ENCODE measurements at regions not wholly inside any gene's neighbourhood (a gene's known extent, or its start where the extent isn't known, plus 50 kb on each side); places are given as distances from the start of the nearest gene placed in this dataset.

- 48% methylated on average over 4 of the region's 4 CpGs for WGBS (ENCODE audit: insufficient coverage, insufficient replicate concordance, low lambda C conversion rate, missing lambda C conversion rate)
- Histone ChIP-seq H3K9ac (ENCODE audit: control insufficient read depth, insufficient read depth, low read length) (no peak overlapping the region), H3K36me3 (ENCODE audit: control insufficient read depth in 2 of 2, insufficient read depth in 2 of 2, low read length in 1 of 2) (no peaks in the 10 kb centered on the region), H3K4me1 (ENCODE audit: control insufficient read depth, insufficient read depth, low read length) (no peaks in the 10 kb centered on the region), H4K20me1 (ENCODE audit: control insufficient read depth, insufficient read depth) (no peaks in the 10 kb centered on the region), H3K4me3 (no peak overlapping the region), H2AFZ (ENCODE audit: control insufficient read depth, low read depth, low read length) (no peak overlapping the region), H3K79me2 (ENCODE audit: control insufficient read depth, insufficient read depth, low read length) (no peaks in the 10 kb centered on the region), H3K4me2 (ENCODE audit: control insufficient read depth, insufficient read depth) (no peak overlapping the region), H3K27me3 (replicated peaks in 1 of 2; ENCODE audit: control insufficient read depth in 2 of 2, insufficient read depth in 2 of 2, low read length in 1 of 2) (no peaks in the 10 kb centered on the region), H3K9me3 (replicated peaks; ENCODE audit: control insufficient read depth, insufficient read depth, low read length) (no peaks in the 10 kb centered on the region), H3K27ac (ENCODE audit: control insufficient read depth, insufficient read depth) (no peak overlapping the region)
- ATAC-seq (no peak), FAIRE-seq (no peak), DNase-seq (ENCODE audit: low read depth, low spot score) (no peak)
- ChIA-PET CTCF (no interaction called here), POLR2A (no interaction called here), RAD21 (ENCODE audit: unreplicated experiment) (no interaction called here), SMC1A (ENCODE audit: uncharacterized antibody, unreplicated experiment) (no interaction called here)
- TF ChIP-seq SIX5 (IDR thresholded peaks at IDR 0.05; ENCODE audit: low read depth, low read length, severe bottlenecking): no peak
- TF ChIP-seq, protein P1, sequence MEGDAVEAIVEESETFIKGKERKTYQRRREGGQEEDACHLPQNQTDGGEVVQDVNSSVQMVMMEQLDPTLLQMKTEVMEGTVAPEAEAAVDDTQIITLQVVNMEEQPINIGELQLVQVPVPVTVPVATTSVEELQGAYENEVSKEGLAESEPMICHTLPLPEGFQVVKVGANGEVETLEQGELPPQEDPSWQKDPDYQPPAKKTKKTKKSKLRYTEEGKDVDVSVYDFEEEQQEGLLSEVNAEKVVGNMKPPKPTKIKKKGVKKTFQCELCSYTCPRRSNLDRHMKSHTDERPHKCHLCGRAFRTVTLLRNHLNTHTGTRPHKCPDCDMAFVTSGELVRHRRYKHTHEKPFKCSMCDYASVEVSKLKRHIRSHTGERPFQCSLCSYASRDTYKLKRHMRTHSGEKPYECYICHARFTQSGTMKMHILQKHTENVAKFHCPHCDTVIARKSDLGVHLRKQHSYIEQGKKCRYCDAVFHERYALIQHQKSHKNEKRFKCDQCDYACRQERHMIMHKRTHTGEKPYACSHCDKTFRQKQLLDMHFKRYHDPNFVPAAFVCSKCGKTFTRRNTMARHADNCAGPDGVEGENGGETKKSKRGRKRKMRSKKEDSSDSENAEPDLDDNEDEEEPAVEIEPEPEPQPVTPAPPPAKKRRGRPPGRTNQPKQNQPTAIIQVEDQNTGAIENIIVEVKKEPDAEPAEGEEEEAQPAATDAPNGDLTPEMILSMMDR (IDR thresholded peaks at IDR 0.05 in 2 of 3, conservative IDR thresholded peaks at IDR 0.05 in 1 of 3; ENCODE audit: control insufficient read depth in 2 of 3, extremely low read depth in 1 of 3, insufficient read depth in 1 of 3, low read depth in 3 of 3, low read length in 3 of 3): no peak
- no peak for TF ChIP-seq ZNF622 (IDR thresholded peaks at IDR 0.05)
- no peak for TF ChIP-seq NRF1 (conservative IDR thresholded peaks at IDR 0.05; ENCODE audit: low read depth, low read length)
- no peak for TF ChIP-seq HDGF (IDR thresholded peaks at IDR 0.05)
- BruUV-seq (replicated peaks): no TSS peak
- in situ Hi-C loops (cut with MboI) (no loop called here), intact Hi-C loops (cut with micrococcal nuclease; ENCODE audit: unreplicated experiment) (no loop called here)
Measured at GRCh38 chr9:80097476-80097875, 525.7 kb downstream of the TLE4 start.

DNA sequence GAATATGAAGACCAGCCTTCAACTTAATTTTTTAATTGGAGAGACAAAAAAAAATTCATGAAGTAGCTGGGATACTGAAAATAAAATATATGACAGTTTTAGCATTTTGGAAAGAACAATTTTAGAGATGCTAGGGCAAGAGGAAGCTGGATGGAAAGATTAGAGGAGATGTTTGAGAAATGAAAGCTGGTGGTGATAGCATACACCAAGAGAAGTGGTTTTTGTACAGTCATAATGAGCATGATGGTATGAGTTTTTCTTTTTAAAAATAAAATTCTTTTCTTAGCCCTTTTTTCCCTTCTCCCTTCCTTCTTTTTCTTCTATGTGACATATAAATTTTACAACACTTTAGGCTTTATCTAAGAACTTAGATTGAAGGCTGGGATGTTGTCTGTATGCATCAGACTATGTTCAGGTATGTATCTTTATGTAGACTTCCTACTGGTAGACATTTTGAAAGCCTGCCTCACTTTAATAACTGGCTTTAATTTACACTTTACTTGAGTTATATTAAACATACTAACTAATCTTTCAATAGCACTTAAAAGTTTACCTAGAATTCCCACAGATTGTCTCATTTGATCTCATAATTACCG is 522.5 kb downstream of the TLE4 start:
- ChIA-PET CTCF (no interaction called here), RAD21 (ENCODE audit: unreplicated experiment) (no interaction called here), POLR2A (no interaction called here), SMC1A (ENCODE audit: uncharacterized antibody, unreplicated experiment) (interaction anchor here (0.7 kb wide), 1 partner anchor 507 kb away, joined by 3 read pairs; no protein-coding TSS in a partner anchor)
- Histone ChIP-seq H3K4me2 (ENCODE audit: control insufficient read depth, insufficient read depth) (no peak overlapping the region), H3K9ac (ENCODE audit: control insufficient read depth, insufficient read depth, low read length) (no peak overlapping the region), H2AFZ (ENCODE audit: control insufficient read depth, low read depth, low read length) (no peak overlapping the region), H3K4me3 (no peak overlapping the region), H3K36me3 (ENCODE audit: control insufficient read depth in 2 of 2, insufficient read depth in 2 of 2, low read length in 1 of 2) (no peaks in the 10 kb centered on the region), H3K27me3 (replicated peaks in 1 of 2; ENCODE audit: control insufficient read depth in 2 of 2, insufficient read depth in 2 of 2, low read length in 1 of 2) (no peaks in the 10 kb centered on the region), H3K4me1 (ENCODE audit: control insufficient read depth, insufficient read depth, low read length) (no peaks in the 10 kb centered on the region), H4K20me1 (ENCODE audit: control insufficient read depth, insufficient read depth) (no peaks in the 10 kb centered on the region), H3K27ac (ENCODE audit: control insufficient read depth, insufficient read depth) (no peak overlapping the region), H3K79me2 (ENCODE audit: control insufficient read depth, insufficient read depth, low read length) (no peaks in the 10 kb centered on the region), H3K9me3 (replicated peaks; ENCODE audit: control insufficient read depth, insufficient read depth, low read length) (no peaks in the 10 kb centered on the region)
- ATAC-seq (no peak), FAIRE-seq (no peak), DNase-seq (ENCODE audit: low read depth, low spot score) (no peak)
- no TSS peak for BruUV-seq (replicated peaks)
- WGBS (ENCODE audit: insufficient coverage, insufficient replicate concordance, low lambda C conversion rate, missing lambda C conversion rate): 41% methylated on average over 1 of the region's 1 CpG
- in situ Hi-C loops (cut with MboI) (no loop called here), intact Hi-C loops (cut with micrococcal nuclease; ENCODE audit: unreplicated experiment) (no loop called here)
- TF ChIP-seq, protein P2, sequence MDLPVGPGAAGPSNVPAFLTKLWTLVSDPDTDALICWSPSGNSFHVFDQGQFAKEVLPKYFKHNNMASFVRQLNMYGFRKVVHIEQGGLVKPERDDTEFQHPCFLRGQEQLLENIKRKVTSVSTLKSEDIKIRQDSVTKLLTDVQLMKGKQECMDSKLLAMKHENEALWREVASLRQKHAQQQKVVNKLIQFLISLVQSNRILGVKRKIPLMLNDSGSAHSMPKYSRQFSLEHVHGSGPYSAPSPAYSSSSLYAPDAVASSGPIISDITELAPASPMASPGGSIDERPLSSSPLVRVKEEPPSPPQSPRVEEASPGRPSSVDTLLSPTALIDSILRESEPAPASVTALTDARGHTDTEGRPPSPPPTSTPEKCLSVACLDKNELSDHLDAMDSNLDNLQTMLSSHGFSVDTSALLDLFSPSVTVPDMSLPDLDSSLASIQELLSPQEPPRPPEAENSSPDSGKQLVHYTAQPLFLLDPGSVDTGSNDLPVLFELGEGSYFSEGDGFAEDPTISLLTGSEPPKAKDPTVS (IDR thresholded peaks at IDR 0.05; ENCODE audit: low read depth, low read length): no peak
- TF ChIP-seq NFIC (IDR thresholded peaks at IDR 0.05; ENCODE audit: low read depth, low read length): 0 out of 2 replicates have a peak, but pooled peaks have one; percentile 20
- TF ChIP-seq POLR2AphosphoS2 (IDR thresholded peaks at IDR 0.05; ENCODE audit: low read depth, low read length): no peak
- no peak for TF ChIP-seq PAX8 (IDR thresholded peaks at IDR 0.05)
- TF ChIP-seq CBX5 (IDR thresholded peaks at IDR 0.05; ENCODE audit: low read depth): no peak
- TF ChIP-seq, protein P3, sequence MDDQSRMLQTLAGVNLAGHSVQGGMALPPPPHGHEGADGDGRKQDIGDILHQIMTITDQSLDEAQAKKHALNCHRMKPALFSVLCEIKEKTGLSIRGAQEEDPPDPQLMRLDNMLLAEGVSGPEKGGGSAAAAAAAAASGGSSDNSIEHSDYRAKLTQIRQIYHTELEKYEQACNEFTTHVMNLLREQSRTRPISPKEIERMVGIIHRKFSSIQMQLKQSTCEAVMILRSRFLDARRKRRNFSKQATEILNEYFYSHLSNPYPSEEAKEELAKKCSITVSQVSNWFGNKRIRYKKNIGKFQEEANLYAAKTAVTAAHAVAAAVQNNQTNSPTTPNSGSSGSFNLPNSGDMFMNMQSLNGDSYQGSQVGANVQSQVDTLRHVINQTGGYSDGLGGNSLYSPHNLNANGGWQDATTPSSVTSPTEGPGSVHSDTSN (IDR thresholded peaks at IDR 0.05; ENCODE audit: insufficient replicate concordance, low read depth, low read length): no peak

All from GM12878 (cell line).